ENCODE measurements at regions not wholly inside any gene's neighbourhood (a gene's known extent, or its start where the extent isn't known, plus 50 kb on each side); places are given as distances from the start of the nearest gene placed in this dataset.
A peak's percentile ranks its signal among the peaks of the same experiment; 100 is the strongest.

GRCh38 chr10:31709476-31709875, 219.2 kb downstream of the ARHGAP12 start:
- H3K27me3 ChIP-seq = no peaks in the 10 kb centered on the region
- no peak overlapping the region for H3K4me3 ChIP-seq (ENCODE audit: low read depth in 1 of 2, low read length in 1 of 2)
- H3K36me3 ChIP-seq = no peaks in the 10 kb centered on the region
- no peak overlapping the region for H3K27ac ChIP-seq
- no peaks in the 10 kb centered on the region for H3K9me3 ChIP-seq
- no peak for TF ChIP-seq CTCF (IDR thresholded peaks at IDR 0.05)
- peaks cover 38 to 41% of the 10 kb centered on the region in 2 experiments for H3K4me1 ChIP-seq (ENCODE audit: control insufficient read depth in 1 of 2, insufficient read depth in 1 of 2, low read depth in 1 of 2, low read length in 1 of 2)

- TF ChIP-seq CTCF (IDR thresholded peaks at IDR 0.05) = no peak
These were observed 219.6 kb downstream of the ARHGAP12 start for GRCh38 chr10:31709028-31709427.

GRCh38 chr10:31708474-31708873, 220.2 kb downstream of the ARHGAP12 start:
- no peaks in the 10 kb centered on the region for H3K36me3 ChIP-seq
- peak overlapping the region; percentile 81 for H3K27ac ChIP-seq
- no peaks in the 10 kb centered on the region for H3K27me3 ChIP-seq
- no peak for TF ChIP-seq CTCF (IDR thresholded peaks at IDR 0.05)
- H3K9me3 ChIP-seq = no peaks in the 10 kb centered on the region
- peaks cover 38 to 41% of the 10 kb centered on the region in 2 experiments for H3K4me1 ChIP-seq (ENCODE audit: control insufficient read depth in 1 of 2, insufficient read depth in 1 of 2, low read depth in 1 of 2, low read length in 1 of 2)
- H3K4me3 ChIP-seq (ENCODE audit: low read depth in 1 of 2, low read length in 1 of 2) = no peak overlapping the region

More at GRCh38 chr10:31709028-31709427, 219.6 kb downstream of the ARHGAP12 start:
- Histone ChIP-seq H3K27ac (no peak overlapping the region), H3K27me3 (no peaks in the 10 kb centered on the region), H3K9me3 (no peaks in the 10 kb centered on the region), H3K4me1 (ENCODE audit: control insufficient read depth in 1 of 2, insufficient read depth in 1 of 2, low read depth in 1 of 2, low read length in 1 of 2) (peaks cover 38 to 41% of the 10 kb centered on the region in 2 experiments), H3K4me3 (ENCODE audit: low read depth in 1 of 2, low read length in 1 of 2) (no peak overlapping the region), H3K36me3 (no peaks in the 10 kb centered on the region)

GRCh38 chr10:31708046-31708445, 220.6 kb downstream of the ARHGAP12 start:
- Histone ChIP-seq H3K4me3 (ENCODE audit: low read depth in 1 of 2, low read length in 1 of 2) (peak overlapping the region; percentile 45 to 46), H3K36me3 (no peaks in the 10 kb centered on the region), H3K27me3 (no peaks in the 10 kb centered on the region), H3K9me3 (no peaks in the 10 kb centered on the region), H3K4me1 (ENCODE audit: control insufficient read depth in 1 of 2, insufficient read depth in 1 of 2, low read depth in 1 of 2, low read length in 1 of 2) (peaks cover 38 to 41% of the 10 kb centered on the region in 2 experiments), H3K27ac (peak overlapping the region; percentile 81)
- no peak for TF ChIP-seq CTCF (IDR thresholded peaks at IDR 0.05)

- peak overlapping the region; percentile 45 to 46 for H3K4me3 ChIP-seq (ENCODE audit: low read depth in 1 of 2, low read length in 1 of 2)
- H3K27ac ChIP-seq = peak overlapping the region; percentile 81
- H3K4me1 ChIP-seq (ENCODE audit: control insufficient read depth in 1 of 2, insufficient read depth in 1 of 2, low read depth in 1 of 2, low read length in 1 of 2) = peaks cover 42 to 43% of the 10 kb centered on the region in 2 experiments
- no peaks in the 10 kb centered on the region for H3K27me3 ChIP-seq
- no peaks in the 10 kb centered on the region for H3K36me3 ChIP-seq
- no peak for TF ChIP-seq CTCF (IDR thresholded peaks at IDR 0.05)
- H3K9me3 ChIP-seq = no peaks in the 10 kb centered on the region
These were observed 221.3 kb downstream of the ARHGAP12 start for GRCh38 chr10:31707093-31708039.

Data from neutrophil (primary cell).